Tibial nerve (tissue), 4 donors: ENCODE measurements at regions not wholly inside any gene's neighbourhood (a gene's known extent, or its start where the extent isn't known, plus 50 kb on each side); places are given as distances from the start of the nearest gene placed in this dataset.

ENCODE experiments used
- EP300 ChIP-seq, 2 donors: sonication (generic); formaldehyde crosslinking; IDR thresholded peaks; one replicate each; pipeline ENCODE4 v1.6.1; 2017; ENCODE audit warnings: antibody characterized with exemption in 2 of 2, mild to moderate bottlenecking in 1 of 2
- POLR2A ChIP-seq, 2 donors: fragments of 450-650 bp; IDR thresholded peaks; one replicate each; pipeline ENCODE4 v1.6.1; 2017; ENCODE audit warnings: antibody characterized with exemption in 2 of 2, mild to moderate bottlenecking in 2 of 2, moderate library complexity in 2 of 2
- TF ChIP-seq, protein P1 (sequence below), 5 experiments: fragments of 200-600 bp in 3 of 5; fragments of 450-650 bp in 2 of 5; sonication (generic) in 3 of 5; IDR thresholded peaks; one replicate each; pipeline ENCODE4 v1.5.1; 2016 to 2019; ENCODE audit warnings: antibody characterized with exemption in 5 of 5, mild to moderate bottlenecking in 3 of 5, moderate library complexity in 2 of 5

DNA sequence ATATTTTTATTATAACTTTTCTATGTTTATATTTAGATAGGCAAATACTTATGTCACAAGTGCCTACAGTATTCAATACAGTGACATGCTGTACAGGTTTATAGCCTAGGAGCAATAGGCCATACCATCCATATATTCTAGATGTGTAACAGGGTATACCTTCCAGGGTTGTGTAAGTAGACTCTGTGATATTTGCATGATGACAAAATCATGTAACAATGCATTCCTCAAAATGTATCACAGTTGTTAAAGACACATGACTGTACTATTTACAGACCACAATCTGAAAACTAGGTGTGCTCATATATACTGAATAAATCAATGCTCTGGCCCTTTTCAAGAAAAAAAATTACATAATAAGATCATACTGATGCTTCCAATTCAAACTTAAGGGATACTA lies 433.2 kb upstream of the RGPD4 start:
- TF ChIP-seq, protein P1, sequence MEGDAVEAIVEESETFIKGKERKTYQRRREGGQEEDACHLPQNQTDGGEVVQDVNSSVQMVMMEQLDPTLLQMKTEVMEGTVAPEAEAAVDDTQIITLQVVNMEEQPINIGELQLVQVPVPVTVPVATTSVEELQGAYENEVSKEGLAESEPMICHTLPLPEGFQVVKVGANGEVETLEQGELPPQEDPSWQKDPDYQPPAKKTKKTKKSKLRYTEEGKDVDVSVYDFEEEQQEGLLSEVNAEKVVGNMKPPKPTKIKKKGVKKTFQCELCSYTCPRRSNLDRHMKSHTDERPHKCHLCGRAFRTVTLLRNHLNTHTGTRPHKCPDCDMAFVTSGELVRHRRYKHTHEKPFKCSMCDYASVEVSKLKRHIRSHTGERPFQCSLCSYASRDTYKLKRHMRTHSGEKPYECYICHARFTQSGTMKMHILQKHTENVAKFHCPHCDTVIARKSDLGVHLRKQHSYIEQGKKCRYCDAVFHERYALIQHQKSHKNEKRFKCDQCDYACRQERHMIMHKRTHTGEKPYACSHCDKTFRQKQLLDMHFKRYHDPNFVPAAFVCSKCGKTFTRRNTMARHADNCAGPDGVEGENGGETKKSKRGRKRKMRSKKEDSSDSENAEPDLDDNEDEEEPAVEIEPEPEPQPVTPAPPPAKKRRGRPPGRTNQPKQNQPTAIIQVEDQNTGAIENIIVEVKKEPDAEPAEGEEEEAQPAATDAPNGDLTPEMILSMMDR (IDR thresholded peaks at IDR 0.05) = no peak
- TF ChIP-seq POLR2A (IDR thresholded peaks at IDR 0.05) = no peak
- TF ChIP-seq EP300 (IDR thresholded peaks at IDR 0.05) = no peak
